ENCODE measurements at regions not wholly inside any gene's neighbourhood (a gene's known extent, or its start where the extent isn't known, plus 50 kb on each side); places are given as distances from the start of the nearest gene placed in this dataset.

GRCh38 chr10:90602862-90603610, 254.8 kb downstream of the HTR7 start:
- WGBS: 65% methylated on average over 2 of the region's 2 CpGs
- Histone ChIP-seq H3K27me3 (ENCODE audit: control insufficient read depth in 4 of 4, insufficient read depth in 4 of 4, low read length in 3 of 4) (no peaks in the 10 kb centered on the region), H3K9me3 (ENCODE audit: control insufficient read depth in 4 of 4, low read length in 3 of 4) (peaks cover 0 to 6% (median 1%) of the 10 kb centered on the region in 4 donors), H3K4me1 (ENCODE audit: control insufficient read depth in 4 of 4, insufficient read depth in 4 of 4, low read length in 3 of 4) (peaks cover 0 to 2% (median 0%) of the 10 kb centered on the region in 4 donors), H3K27ac (ENCODE audit: low read depth in 1 of 2, low read length in 2 of 2) (no peak overlapping the region), H3K36me3 (ENCODE audit: control insufficient read depth in 4 of 4, insufficient read depth in 3 of 4, low read depth in 1 of 4, low read length in 3 of 4) (no peaks in the 10 kb centered on the region), H3K4me3 (ENCODE audit: low read depth in 1 of 3, low read length in 3 of 3) (no peak overlapping the region), H3K9ac (ENCODE audit: low read depth in 1 of 2, low read length in 2 of 2) (no peak overlapping the region)
- TF ChIP-seq FOXA1 (IDR thresholded peaks at IDR 0.05) (no peak), REST (IDR thresholded peaks at IDR 0.05) (no peak), ATF3 (IDR thresholded peaks at IDR 0.05) (no peak), SP1 (IDR thresholded peaks at IDR 0.05) (no peak), ZBTB33 (IDR thresholded peaks at IDR 0.05) (no peak), GABPA (IDR thresholded peaks at IDR 0.05 in 1 of 2, conservative IDR thresholded peaks at IDR 0.05 in 1 of 2) (no peak), JUND (IDR thresholded peaks at IDR 0.05) (no peak), HNF4G (IDR thresholded peaks at IDR 0.05) (no peak), RXRA (IDR thresholded peaks at IDR 0.05) (no peak), MAX (IDR thresholded peaks at IDR 0.05) (no peak), EGR1 (IDR thresholded peaks at IDR 0.05; ENCODE audit: low read depth in 2 of 2) (no peak), HNF4A (conservative IDR thresholded peaks at IDR 0.05) (no peak), NR2F2 (IDR thresholded peaks at IDR 0.05) (no peak), CTCF (IDR thresholded peaks at IDR 0.05; ENCODE audit: low read depth, low read length, missing input control) (no peak), TAF1 (conservative IDR thresholded peaks at IDR 0.05) (no peak), YY1 (IDR thresholded peaks at IDR 0.05) (no peak), FOXA2 (IDR thresholded peaks at IDR 0.05) (no peak), RAD21 (IDR thresholded peaks at IDR 0.05) (no peak)
- DNase-seq (ENCODE audit: low spot score): no peak
